Activated CD4-positive, CD25-positive, alpha-beta regulatory T cell (primary cell): ENCODE measurements at regions not wholly inside any gene's neighbourhood (a gene's known extent, or its start where the extent isn't known, plus 50 kb on each side); places are given as distances from the start of the nearest gene placed in this dataset.
"Not testable (repeated sequence)": the region's sequence is repeated elsewhere in the genome, so short reads cannot be mapped to it uniquely, and the experiment has no call there.

Experiments
- DNase-seq, 4 experiments: peaks; one replicate each; lab custom pipeline; 2025; lab: John Stamatoyannopoulos, UW

DNA sequence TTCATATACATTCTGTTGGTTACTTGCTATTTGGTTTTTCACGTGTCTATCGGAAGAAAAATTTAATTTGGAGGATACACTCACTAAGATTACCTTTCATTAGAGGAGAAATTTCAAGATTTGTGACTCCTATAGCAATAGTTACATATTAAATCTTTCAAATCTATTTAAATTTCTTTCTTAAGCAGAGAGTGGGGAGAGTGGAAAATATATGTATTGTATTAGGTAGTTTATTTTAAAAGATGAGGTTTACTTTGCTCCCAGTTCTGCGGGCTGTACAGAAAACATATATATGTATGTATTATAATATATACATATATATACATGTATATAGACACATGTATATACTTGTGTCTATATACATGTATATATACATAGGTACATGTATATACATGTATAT lies 402.3 kb upstream of the MIR17HG start:
- DNase-seq: not testable (repeated sequence)

GRCh38 chr13:90946125-90946524 lies 401.4 kb upstream of the MIR17HG start:
- not testable (repeated sequence) for DNase-seq

DNA sequence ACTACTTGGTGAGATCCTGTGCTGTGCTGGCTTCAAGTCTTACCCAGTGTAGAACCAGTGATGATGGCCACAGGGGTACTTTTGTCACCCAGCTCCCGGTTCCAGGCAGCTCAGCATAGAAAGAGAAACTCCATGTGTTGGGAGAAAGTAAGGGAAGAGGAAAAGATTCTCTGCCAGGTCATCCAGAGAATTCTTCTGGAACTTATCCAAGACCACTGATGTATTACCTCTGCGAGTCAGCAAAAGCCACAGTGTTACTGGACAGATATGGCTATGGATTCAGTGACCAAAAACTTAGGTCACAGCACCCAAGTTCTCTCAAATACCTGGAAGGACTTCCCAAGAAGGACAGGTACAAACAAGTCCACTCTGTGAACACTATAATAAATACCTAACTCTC lies 399.5 kb upstream of the MIR17HG start:
- no peak for DNase-seq

DNA sequence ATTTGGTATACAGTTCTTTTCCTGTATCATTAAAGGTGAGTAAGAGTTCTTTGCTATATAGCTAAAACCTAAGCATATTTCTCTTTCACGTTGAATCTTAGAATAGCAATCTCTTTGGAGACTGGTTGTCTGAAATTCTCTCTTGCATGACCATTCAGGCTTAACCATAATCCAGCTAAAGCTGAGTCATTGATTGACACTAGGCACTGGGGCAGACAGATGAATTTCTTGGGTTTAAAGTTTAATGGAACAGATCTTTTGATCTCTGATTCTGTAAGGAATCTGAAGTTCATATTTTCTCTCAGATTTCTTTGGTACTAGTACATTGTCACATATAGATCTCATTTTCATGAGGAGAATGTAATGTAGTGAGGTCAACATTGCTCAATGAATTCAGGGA lies 397.3 kb upstream of the MIR17HG start:
- DNase-seq: no peak

GRCh38 chr13:90951663-90952062 lies 395.8 kb upstream of the MIR17HG start:
- DNase-seq: no peak

GRCh38 chr13:90952326-90952725 lies 395.2 kb upstream of the MIR17HG start:
- no peak for DNase-seq

- no peak for DNase-seq
Observed at GRCh38 chr13:90954605-90955195, 392.8 kb upstream of the MIR17HG start.

DNA sequence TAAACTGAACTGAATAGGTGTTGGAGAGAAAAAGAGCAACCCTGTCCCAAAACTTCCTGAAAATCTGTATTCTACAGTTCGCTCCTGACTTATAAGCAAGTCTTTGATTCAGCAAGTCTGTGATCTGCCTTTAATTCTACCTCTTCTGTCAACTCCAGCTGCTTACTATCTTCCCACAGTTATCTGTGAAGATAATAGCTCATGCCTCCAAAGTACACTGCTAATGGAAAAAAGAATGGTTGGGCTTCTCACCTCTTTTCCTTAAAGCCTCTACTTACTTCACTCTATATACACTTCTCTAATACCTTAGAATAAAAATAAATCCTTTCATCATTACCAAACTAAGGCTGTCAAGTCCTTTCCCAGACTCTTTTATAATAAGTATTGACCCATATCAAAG lies 391.5 kb upstream of the MIR17HG start:
- DNase-seq: no peak

DNA sequence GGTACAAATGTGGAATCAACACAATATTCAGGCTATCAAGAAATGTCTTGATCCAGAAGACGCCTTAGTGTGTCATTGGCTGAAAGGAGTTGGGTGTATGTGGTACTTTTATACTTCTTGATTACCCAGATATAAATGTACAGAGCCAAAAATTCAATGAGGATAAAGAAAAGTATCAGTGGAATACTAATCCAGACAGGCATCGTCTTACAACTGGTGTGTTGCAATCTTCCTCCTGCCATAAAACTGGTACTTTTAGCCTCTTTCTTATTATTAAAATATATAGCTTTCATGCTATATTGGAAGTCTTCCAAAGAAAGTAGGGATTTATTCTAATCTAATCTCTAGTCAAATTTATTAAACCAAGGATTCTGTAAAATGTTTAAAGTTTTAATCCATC lies 388.6 kb upstream of the MIR17HG start:
- no peak for DNase-seq

GRCh38 chr13:90968166-90968904 lies 379.2 kb upstream of the MIR17HG start:
- DNase-seq: no peak

DNA sequence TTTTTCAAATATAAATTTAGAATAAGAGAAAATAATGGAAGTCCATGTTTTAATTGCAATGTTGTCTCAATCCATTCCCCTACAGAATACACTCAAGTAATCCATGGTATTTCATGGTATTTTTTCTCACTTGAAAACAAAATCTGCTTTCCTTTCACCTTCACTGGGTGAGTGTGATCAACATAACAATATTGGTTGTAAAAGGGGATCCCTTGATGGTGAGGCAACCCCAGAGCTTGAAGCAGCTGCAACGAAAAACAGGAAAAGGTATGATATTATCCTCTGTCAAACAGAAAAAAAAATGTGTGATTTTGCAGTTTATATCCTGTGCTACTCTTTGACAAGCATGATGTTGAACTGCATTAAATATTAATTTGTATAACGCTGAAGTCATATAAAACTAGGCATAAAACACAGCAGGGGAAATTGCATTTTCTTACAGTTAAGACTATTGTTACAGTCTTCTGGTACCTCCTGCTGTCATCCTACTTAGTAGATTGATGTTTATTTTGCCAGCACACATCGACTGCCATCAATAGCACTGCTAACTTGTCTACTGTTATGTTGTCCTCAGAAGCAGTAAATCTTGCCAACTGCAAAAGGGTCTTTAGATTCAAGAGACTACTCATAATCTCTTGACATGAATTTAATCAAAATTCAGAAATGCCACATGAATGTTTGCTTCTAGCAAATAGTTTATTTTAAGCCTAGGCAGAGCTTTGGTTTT lies 373.1 kb upstream of the MIR17HG start:
- DNase-seq: no peak

DNA sequence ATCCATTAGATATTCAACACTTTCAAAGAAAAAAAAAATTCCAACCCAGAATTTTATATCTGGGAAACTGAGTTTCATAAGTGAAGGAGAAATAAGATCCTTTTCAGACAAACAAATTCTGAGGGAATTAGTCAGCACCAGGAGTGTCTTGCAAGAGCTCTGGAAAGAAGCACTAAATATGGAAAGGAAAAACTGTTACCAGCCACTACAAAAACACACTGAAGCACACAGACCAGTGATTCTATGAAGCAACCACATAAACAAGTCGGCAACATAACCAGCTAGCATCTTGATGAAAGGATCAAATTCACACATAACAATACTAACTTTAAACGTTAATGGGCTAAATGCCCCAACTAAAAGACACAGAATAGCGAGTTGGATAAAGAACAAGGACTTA lies 368.4 kb upstream of the MIR17HG start:
- no peak for DNase-seq

DNA sequence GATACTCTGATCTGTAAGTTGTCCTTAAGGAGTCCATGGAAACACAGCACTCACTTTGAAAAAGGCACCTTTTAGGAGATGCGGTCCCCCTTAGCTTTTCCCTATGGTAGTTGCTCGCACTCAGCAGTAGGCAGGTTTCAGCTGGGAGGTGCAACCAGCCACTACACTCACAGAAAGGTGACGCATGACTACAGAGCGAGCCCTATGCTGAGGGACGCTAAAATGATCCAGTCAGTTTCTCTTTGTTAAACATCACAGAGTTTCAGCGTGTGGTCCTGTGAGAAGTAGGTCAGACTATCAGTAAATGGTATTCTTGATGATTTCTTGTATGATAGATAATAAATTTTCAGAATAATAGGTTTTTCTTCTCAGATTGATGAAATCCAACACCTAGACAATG lies 362.7 kb upstream of the MIR17HG start:
- DNase-seq: no peak

- no peak for DNase-seq
Observed at GRCh38 chr13:90995001-90995400, 352.5 kb upstream of the MIR17HG start.

GRCh38 chr13:90995614-90996013 lies 351.9 kb upstream of the MIR17HG start:
- no peak for DNase-seq

DNA sequence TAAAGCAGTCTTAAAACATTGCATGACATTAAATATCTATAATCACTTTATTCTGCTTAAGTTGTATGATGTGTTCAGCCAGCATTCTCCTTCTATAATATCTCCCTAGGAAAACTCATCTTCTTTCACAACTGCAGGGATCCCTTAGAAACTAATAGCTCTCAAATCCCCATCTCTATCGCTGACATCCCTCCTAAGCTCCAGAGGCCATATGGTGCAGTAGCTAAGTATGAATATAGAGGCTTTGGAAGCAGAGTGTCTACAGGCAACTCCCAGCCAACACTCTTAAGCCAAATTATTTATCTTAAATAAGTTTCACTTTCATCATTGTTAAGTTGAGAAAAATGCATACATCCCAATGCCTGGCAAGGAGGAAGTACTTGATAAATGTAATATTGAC lies 349.5 kb upstream of the MIR17HG start:
- DNase-seq: no peak

DNA sequence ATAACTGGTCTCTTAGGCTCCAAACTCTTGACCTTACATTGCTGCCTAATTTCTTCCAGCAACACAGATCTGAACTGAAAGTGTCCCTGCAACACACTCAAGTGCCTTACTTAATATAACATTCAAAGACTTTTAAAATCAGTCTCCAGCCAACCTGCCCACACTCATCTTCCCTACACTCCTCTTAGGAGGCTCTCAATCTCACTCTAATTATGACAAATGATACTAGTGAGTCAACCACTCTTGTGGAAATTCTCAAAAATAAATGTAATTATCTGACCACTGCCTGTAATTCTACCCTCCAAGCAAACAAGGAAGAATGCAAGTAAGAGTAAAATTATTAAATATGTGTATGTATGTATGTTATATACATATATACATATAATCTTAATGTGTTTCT lies 348.1 kb upstream of the MIR17HG start:
- DNase-seq: no peak

GRCh38 chr13:91001371-91001770 lies 346.1 kb upstream of the MIR17HG start:
- DNase-seq: no peak

GRCh38 chr13:91014696-91015095 lies 332.8 kb upstream of the MIR17HG start:
- DNase-seq: no peak

DNA sequence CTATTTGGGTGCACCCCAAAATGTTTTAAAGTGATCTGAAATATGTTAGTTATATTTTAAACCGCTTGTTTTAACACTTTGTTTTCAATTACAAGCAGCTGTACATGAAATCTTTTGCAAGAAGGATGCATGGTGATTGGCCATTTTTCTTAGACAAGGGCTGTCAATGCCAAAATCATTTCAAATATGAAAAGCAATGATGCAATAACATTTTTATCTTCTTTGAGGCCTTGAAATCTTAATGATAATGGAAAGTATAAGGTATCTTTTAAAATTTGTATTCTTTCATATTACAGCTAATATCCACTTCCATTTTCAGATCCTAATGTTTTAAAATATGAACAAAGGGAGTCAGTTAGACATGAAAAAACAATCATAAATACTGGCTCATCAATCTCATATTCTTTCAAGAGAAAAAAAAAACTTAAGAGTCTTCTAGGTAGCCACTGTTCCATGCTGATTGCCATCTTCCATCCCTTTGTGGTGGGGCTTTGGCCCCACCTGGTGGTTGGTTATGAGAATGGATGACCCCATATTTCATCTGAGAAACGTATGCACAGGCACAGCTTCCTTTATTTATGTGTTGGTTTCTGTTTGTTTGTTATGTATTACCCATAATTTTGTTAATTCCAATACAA lies 330.3 kb upstream of the MIR17HG start:
- no peak for DNase-seq

- no peak for DNase-seq
Observed at GRCh38 chr13:91017669-91018053, 329.8 kb upstream of the MIR17HG start.

DNA sequence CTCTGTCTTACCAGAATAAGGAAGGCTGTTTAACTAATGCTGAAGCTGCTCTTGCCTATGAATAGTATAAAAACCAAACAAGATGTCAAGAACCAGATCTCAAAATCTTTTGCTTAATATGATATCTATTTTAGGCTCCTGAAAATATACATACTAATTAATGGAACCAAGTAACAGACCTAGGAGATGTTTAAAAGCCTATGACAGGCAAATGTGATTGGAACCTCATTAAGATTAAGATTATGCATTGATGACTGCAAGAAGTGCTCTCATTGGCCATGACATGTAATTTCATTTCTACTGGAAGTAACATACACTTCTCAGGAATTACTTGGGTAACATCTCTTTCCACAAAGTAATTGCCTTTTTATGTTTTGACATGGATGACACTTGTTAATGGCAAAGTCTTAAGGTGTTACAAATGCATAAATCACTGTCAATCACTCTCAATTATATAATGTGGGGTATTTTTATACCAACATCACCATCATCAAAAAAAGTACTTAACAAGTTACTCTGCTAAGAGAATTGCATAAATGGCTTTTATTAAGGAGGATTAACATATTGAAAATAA lies 326.9 kb upstream of the MIR17HG start:
- no peak for DNase-seq
